ENCODE measurements at regions not wholly inside any gene's neighbourhood (a gene's known extent, or its start where the extent isn't known, plus 50 kb on each side); places are given as distances from the start of the nearest gene placed in this dataset.

DNA sequence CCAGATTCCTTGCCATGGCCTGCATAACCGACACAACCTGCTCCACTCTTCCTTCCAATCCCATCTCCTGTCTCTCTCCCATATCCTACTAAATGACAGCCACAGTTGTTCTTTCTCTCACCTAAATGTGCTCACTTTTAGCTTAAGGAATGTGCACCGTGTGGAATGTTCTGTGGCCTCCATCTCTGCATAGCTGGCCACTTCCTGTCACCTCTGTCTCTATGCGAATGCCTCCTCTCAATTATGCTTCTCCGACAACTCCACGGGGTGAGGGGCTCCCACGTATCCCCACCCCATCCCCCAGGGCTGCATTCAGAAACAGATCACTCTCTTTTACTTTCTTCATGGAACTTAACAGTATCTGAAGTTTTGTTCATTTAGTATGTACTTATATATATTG, 110.7 kb downstream of the RAB18 start:
- TF ChIP-seq SUZ12 (IDR thresholded peaks at IDR 0.05; ENCODE audit: extremely low read depth, insufficient read depth, insufficient read length) = no peak
- TF ChIP-seq ZNF274 (IDR thresholded peaks at IDR 0.05; ENCODE audit: low read depth, low read length) = no peak
- TF ChIP-seq YY1 (IDR thresholded peaks at IDR 0.05; ENCODE audit: insufficient read depth, insufficient read length) = no peak
